ENCODE measurements at regions not wholly inside any gene's neighbourhood (a gene's known extent, or its start where the extent isn't known, plus 50 kb on each side); places are given as distances from the start of the nearest gene placed in this dataset.

DNA sequence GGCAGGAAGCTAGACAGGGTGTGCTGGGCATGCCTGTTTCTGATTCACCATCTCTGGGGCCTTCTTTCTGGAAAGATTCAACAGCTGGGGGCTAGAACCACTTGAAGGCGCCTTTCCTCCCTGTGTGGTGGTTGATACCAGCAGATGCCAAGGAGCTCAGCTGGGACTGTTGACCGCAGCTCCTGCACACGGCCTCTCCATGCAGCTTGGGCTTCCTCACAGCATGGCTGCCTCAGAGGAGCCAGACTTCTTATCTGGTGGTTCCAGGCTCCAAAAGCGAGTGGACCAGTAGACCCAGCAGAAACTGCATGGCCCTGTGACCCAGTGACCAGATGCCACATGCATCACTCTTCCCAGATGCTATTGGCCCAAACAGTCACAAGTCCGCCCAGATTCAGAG is 74.7 kb upstream of the COL5A1 start:
- no peak overlapping the region for H2BK120ac ChIP-seq (ENCODE audit: low read depth, low read length)
- no peak overlapping the region for H3K9ac ChIP-seq (ENCODE audit: low read depth, low read length)
- in situ Hi-C loops (cut with MboI; ENCODE audit: low sequenced_read_pairs) = no loop called here
- ChIA-PET POLR2A (ENCODE audit: unreplicated experiment) (no interaction called here), CTCF (no interaction called here)
- DNase-seq = no peak
- H3K9me1 ChIP-seq (ENCODE audit: insufficient read depth, low read length) = peaks cover 7% of the 10 kb centered on the region
- H2AK9ac ChIP-seq (replicated peaks; ENCODE audit: low read depth, low read length, poor library complexity) = no peak overlapping the region
- TF ChIP-seq RAD21 (IDR thresholded peaks at IDR 0.05; ENCODE audit: low read length) (no peak), FOS (IDR thresholded peaks at IDR 0.05; ENCODE audit: low read depth, low read length) (no peak), RFX5 (IDR thresholded peaks at IDR 0.05; ENCODE audit: low read depth, low read length) (no peak), USF2 (IDR thresholded peaks at IDR 0.05; ENCODE audit: low read depth, low read length) (no peak), NFE2L2 (IDR thresholded peaks at IDR 0.05; ENCODE audit: low read depth, low read length) (no peak), BHLHE40 (IDR thresholded peaks at IDR 0.05; ENCODE audit: low read depth, low read length) (no peak), ELK1 (IDR thresholded peaks at IDR 0.05; ENCODE audit: borderline replicate concordance, low read depth, low read length) (no peak)
- WGBS, 2 experiments (ENCODE audit: extremely low coverage in 2 of 2, insufficient read length in 1 of 2) = 100% methylated on average over 3 of the region's 5 CpGs; no CpG with 5 or more reads in 1 of the 2 experiments
- no peaks in the 10 kb centered on the region for H4K20me1 ChIP-seq (ENCODE audit: insufficient read depth, low read length)
- H3K14ac ChIP-seq (replicated peaks; ENCODE audit: low read depth, low read length) = no peak overlapping the region
- H2AK5ac ChIP-seq (ENCODE audit: low read depth, low read length) = peak overlapping the region; percentile 8; the same call in 1 of the 2 replicates
- no peak for ATAC-seq (ENCODE audit: low read depth)
- H3K4me1 ChIP-seq (ENCODE audit: control insufficient read depth, insufficient read depth, low read length) = peaks cover 14% of the 10 kb centered on the region
- H4K5ac ChIP-seq (ENCODE audit: low read depth, low read length) = no peak overlapping the region
- no peak overlapping the region for H3K27ac ChIP-seq (ENCODE audit: insufficient read depth, low read length)
- BruUV-seq (replicated peaks) = no TSS peak
- H2BK15ac ChIP-seq (ENCODE audit: low read depth, low read length) = no peak overlapping the region
- H4K91ac ChIP-seq (ENCODE audit: insufficient read depth, low read depth, low read length) = no peak overlapping the region
- no peaks in the 10 kb centered on the region for H3K27me3 ChIP-seq (ENCODE audit: control insufficient read depth, insufficient read depth, low read length)
- no peak overlapping the region for H2BK20ac ChIP-seq (ENCODE audit: low read depth, low read length)
- H3K36me3 ChIP-seq (ENCODE audit: control insufficient read depth, insufficient read depth, low read length) = no peaks in the 10 kb centered on the region
- H3K56ac ChIP-seq (ENCODE audit: extremely low read depth, insufficient read depth, low read length) = no peak overlapping the region
- no peak overlapping the region for H3K4me3 ChIP-seq (ENCODE audit: insufficient read depth, low read depth, low read length)
- peaks cover 5% of the 10 kb centered on the region for H3K9me3 ChIP-seq (ENCODE audit: control insufficient read depth, insufficient read depth, low read length)
- H2AFZ ChIP-seq (replicated peaks; ENCODE audit: low read length, poor library complexity) = no peak overlapping the region
- no peak overlapping the region for H4K8ac ChIP-seq (ENCODE audit: low read depth in 2 of 2, low read length in 2 of 2)
- intact Hi-C loops (cut with micrococcal nuclease) = loop anchor here (5.0 kb wide), 1 partner anchor 75 kb away; the partner anchor contains the start of gene COL5A1
- H3K4ac ChIP-seq (ENCODE audit: low read depth, low read length) = no peak overlapping the region; the same call in 1 of the 2 replicates
- no peak overlapping the region for H3K4me2 ChIP-seq (ENCODE audit: low read depth, low read length)
- no peak overlapping the region for H2BK5ac ChIP-seq (ENCODE audit: low read depth, low read length, poor library complexity, severe bottlenecking)
- no peak overlapping the region for H3K18ac ChIP-seq (ENCODE audit: low read depth, low read length)
- dilution Hi-C loops (cut with HindIII; ENCODE audit: low sequenced_read_pairs, unreplicated experiment) = no loop called here
- H3K23ac ChIP-seq (ENCODE audit: low read depth, low read length) = no peak overlapping the region
- H3K79me1 ChIP-seq (ENCODE audit: low read depth in 1 of 2, low read length in 2 of 2) = no peaks in the 10 kb centered on the region

All from IMR-90 (cell line).